Lung (tissue), 11 donors: ENCODE measurements at regions not wholly inside any gene's neighbourhood (a gene's known extent, or its start where the extent isn't known, plus 50 kb on each side); places are given as distances from the start of the nearest gene placed in this dataset.
"Not testable (repeated sequence)": the region's sequence is repeated elsewhere in the genome, so short reads cannot be mapped to it uniquely, and the experiment has no call there.

Experiments
- ATAC-seq: fragments of 200-7000 bp; cut with Tn5 transposase; one replicate; pipeline ENCODE4 v1.9.1; 2020; ENCODE audit warnings: moderate number of reproducible peaks; ENCODE audit not compliant: insufficient read depth, low FRiP score
- DNase-seq, 3 donors: peaks; one replicate each; pipeline ENCODE4 v3.0.0-alpha.2; 2013 to 2017
- H3K27ac ChIP-seq, 2 donors: one replicate each; pipeline ENCODE4 v1.5.1; 2013; ENCODE audit warnings: mild to moderate bottlenecking in 2 of 2, moderate library complexity in 2 of 2, control low read depth in 1 of 2, inconsistent platforms in 1 of 2, low read depth in 1 of 2, low read length in 1 of 2
- H3K27me3 ChIP-seq, 3 donors: one replicate each; pipeline ENCODE4 v1.5.1; 2013; ENCODE audit warnings: low read length in 2 of 3; ENCODE audit not compliant: control insufficient read depth in 3 of 3, insufficient read depth in 3 of 3
- H3K36me3 ChIP-seq, 4 donors: one replicate each; pipeline ENCODE4 v1.5.1; 2013; ENCODE audit warnings: low read length in 4 of 4, mild to moderate bottlenecking in 1 of 4, moderate library complexity in 1 of 4; ENCODE audit not compliant: control insufficient read depth in 4 of 4, insufficient read depth in 4 of 4
- H3K4me1 ChIP-seq, 5 donors: one replicate each; pipeline ENCODE4 v1.5.1; 2013; ENCODE audit warnings: low read length in 5 of 5, mild to moderate bottlenecking in 2 of 5, moderate library complexity in 1 of 5; ENCODE audit not compliant: control insufficient read depth in 5 of 5, insufficient read depth in 5 of 5
- H3K4me3 ChIP-seq: one replicate; pipeline ENCODE4 v1.5.1; 2013; ENCODE audit warnings: mild to moderate bottlenecking, control low read depth, moderate library complexity
- H3K9ac ChIP-seq, 2 donors: one replicate each; pipeline ENCODE4 v1.5.1; 2013; ENCODE audit warnings: low read length in 2 of 2, control low read depth in 1 of 2; ENCODE audit not compliant: insufficient read depth in 1 of 2
- H3K9me3 ChIP-seq, 4 donors: one replicate each; pipeline ENCODE4 v1.5.1; 2013; ENCODE audit warnings: low read length in 3 of 4, mild to moderate bottlenecking in 1 of 4, moderate library complexity in 1 of 4; ENCODE audit not compliant: control insufficient read depth in 4 of 4, insufficient read depth in 3 of 4
- CTCF ChIP-seq: IDR thresholded peaks from 2 replicates; pipeline ENCODE4 v1.5.1; 2012; ENCODE audit warnings: mild to moderate bottlenecking; ENCODE audit errors: control extremely low read depth, extremely low read depth
- WGBS, 2 donors: extraction: QIAGEN DNeasy Blood & Tissue Kit; methylation state at CpG; one replicate each; pipeline ENCODE4 v1.1.7; 2013; 5-methylcytosine and 5-hydroxymethylcytosine counted together
- donor health status: control.
- donor health status: control.
- donor health status: Bipolar disorder and iron deficiency.
- donor health status: healthy.
- donor health status: DM: yes; HTN: yes; CAD: no.

GRCh38 chr6:150756173-150756572 is 109.3 kb upstream of the MTHFD1L start:
- DNase-seq (no peak), ATAC-seq (no peak)
- peak overlapping the region in 1 of 2 donors; percentile 66 for H3K27ac ChIP-seq
- H3K4me1 ChIP-seq = peaks cover 5 to 19% (median 8%) of the 10 kb centered on the region in 5 donors
- no peaks in the 10 kb centered on the region for H3K27me3 ChIP-seq
- H3K36me3 ChIP-seq = no peaks in the 10 kb centered on the region
- H3K9ac ChIP-seq = no peak overlapping the region
- WGBS, 2 donors = 77 to 81% methylated on average over 7 of the region's 7 CpGs
- H3K9me3 ChIP-seq = peaks cover 0 to 2% (median 0%) of the 10 kb centered on the region in 4 donors
- H3K4me3 ChIP-seq = no peak overlapping the region
- no peak for TF ChIP-seq CTCF

- WGBS, 2 donors = 97 to 99% methylated on average over 4 of the region's 4 CpGs
- not testable (repeated sequence) for H3K27ac ChIP-seq, DNase-seq, H3K27me3 ChIP-seq, H3K36me3 ChIP-seq, H3K4me3 ChIP-seq, H3K9me3 ChIP-seq, ATAC-seq, H3K9ac ChIP-seq
- peaks cover 5 to 19% (median 8%) of the 10 kb centered on the region in 5 donors for H3K4me1 ChIP-seq
Measured at GRCh38 chr6:150757807-150758206, 107.7 kb upstream of the MTHFD1L start.

DNA sequence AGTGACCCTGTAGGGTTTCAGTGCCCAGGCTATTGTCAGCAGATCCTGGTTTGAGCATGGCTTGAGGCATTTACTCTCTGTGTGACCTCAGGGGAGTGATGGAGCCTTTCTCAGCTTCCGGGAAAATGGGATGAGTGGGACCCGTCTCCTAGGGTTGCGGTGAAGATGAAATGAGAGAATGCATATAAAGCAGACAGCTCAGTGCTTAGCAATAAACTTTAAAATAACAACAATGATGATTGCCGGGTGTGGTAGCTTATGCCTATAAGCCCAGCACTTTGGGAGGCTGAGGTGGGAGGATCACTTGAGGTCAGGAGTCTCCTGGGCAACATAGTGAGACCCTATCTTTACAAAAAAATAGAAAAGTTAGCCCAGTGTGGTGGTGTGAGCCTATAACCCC is 106.0 kb upstream of the MTHFD1L start:
- WGBS, 2 donors = 93 to 99% methylated on average over 4 of the region's 4 CpGs
- Histone ChIP-seq H3K4me3 (no peak overlapping the region), H3K36me3 (no peaks in the 10 kb centered on the region), H3K27me3 (no peaks in the 10 kb centered on the region), H3K9ac (no peak overlapping the region), H3K27ac (no peak overlapping the region), H3K9me3 (peaks cover 0 to 2% (median 0%) of the 10 kb centered on the region in 4 donors), H3K4me1 (peaks cover 0 to 14% (median 5%) of the 10 kb centered on the region in 5 donors)
- ATAC-seq = no peak
- DNase-seq = no peak
- TF ChIP-seq CTCF = no peak

- no peaks in the 10 kb centered on the region for H3K36me3 ChIP-seq
- no peak for TF ChIP-seq CTCF
- no peak overlapping the region for H3K9ac ChIP-seq
- H3K27ac ChIP-seq = no peak overlapping the region
- DNase-seq = no peak
- no peak for ATAC-seq
- H3K27me3 ChIP-seq = no peaks in the 10 kb centered on the region
- no peak overlapping the region for H3K4me3 ChIP-seq
- 79 to 83% methylated on average over 3 of the region's 3 CpGs for WGBS, 2 donors
- H3K9me3 ChIP-seq = no peaks in the 10 kb centered on the region
- peaks cover 3 to 26% (median 15%) of the 10 kb centered on the region in 5 donors for H3K4me1 ChIP-seq
Measured at GRCh38 chr6:150761771-150762170, 103.7 kb upstream of the MTHFD1L start.
